ENCODE measurements at regions not wholly inside any gene's neighbourhood (a gene's known extent, or its start where the extent isn't known, plus 50 kb on each side); places are given as distances from the start of the nearest gene placed in this dataset.
"Not testable (repeated sequence)": the region's sequence is repeated elsewhere in the genome, so short reads cannot be mapped to it uniquely, and the experiment has no call there.

- no peak for DNase-seq (ENCODE audit: low spot score)
- intact Hi-C loops (cut with DNase I) = no loop called here
Observed at GRCh38 chr4:58871509-58871908, 1761.3 kb upstream of the IGFBP7 start.

DNA sequence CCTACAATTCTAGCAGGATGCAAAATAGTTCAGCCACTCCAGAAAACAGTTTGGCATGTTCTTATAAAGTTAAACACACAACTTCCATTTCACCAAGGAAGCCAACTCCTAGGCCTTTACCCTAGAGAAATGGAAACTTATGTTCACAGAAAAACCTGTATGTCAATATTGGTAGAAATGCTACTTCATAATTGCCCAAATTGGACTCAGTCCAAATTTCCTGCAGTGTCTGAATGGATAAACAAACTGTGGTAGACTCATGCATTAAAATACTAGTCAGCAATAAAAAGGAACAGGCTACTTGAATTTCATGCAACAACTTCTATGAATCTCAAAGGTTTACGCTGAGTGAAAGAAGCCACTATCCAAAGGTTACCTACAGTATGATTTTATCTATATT, 1738.8 kb upstream of the IGFBP7 start:
- no peak for DNase-seq (ENCODE audit: low spot score)
- intact Hi-C loops (cut with DNase I) = no loop called here

- no peak for DNase-seq (ENCODE audit: low spot score)
- intact Hi-C loops (cut with DNase I) = no loop called here
Observed at GRCh38 chr4:58843455-58843854, 1733.3 kb upstream of the IGFBP7 start.

- no peak for DNase-seq (ENCODE audit: low spot score)
- intact Hi-C loops (cut with DNase I) = no loop called here
Observed at GRCh38 chr4:58833126-58833525, 1722.9 kb upstream of the IGFBP7 start.

- no peak for DNase-seq (ENCODE audit: low spot score)
- intact Hi-C loops (cut with DNase I) = no loop called here
Observed at GRCh38 chr4:58825278-58825677, 1715.1 kb upstream of the IGFBP7 start.

- DNase-seq (ENCODE audit: low spot score); intact Hi-C loops (cut with DNase I): not testable (repeated sequence)
Observed at GRCh38 chr4:58818560-58818959, 1708.4 kb upstream of the IGFBP7 start.

DNA sequence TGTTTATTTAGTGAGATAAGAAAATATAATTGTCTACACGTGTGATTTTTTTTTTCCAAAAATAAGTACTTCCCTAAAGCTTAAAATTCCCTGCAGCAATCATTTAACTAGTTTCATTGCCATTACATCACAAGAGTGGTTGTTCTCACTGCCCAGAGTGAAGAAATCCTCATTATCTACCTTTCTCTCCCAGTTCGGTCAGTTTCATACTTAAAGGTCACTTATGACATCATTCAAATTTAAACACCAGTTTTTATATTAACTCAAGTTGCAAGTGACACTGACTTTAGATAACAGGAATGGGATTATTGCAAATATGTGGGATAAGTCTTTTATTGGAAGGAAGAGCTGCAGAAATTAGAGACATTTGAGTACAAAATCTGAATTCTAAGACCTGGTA, 1699.8 kb upstream of the IGFBP7 start:
- intact Hi-C loops (cut with DNase I) = no loop called here

GRCh38 chr4:58809366-58809765, 1699.2 kb upstream of the IGFBP7 start:
- no peak for DNase-seq (ENCODE audit: low spot score)

More for the DNA sequence above, 1699.8 kb upstream of the IGFBP7 start:
- DNase-seq (ENCODE audit: low spot score) = no peak

GRCh38 chr4:58808817-58809216, 1698.6 kb upstream of the IGFBP7 start:
- DNase-seq (ENCODE audit: low spot score) = no peak
- intact Hi-C loops (cut with DNase I) = no loop called here

More at GRCh38 chr4:58809366-58809765, 1699.2 kb upstream of the IGFBP7 start:
- intact Hi-C loops (cut with DNase I) = no loop called here

- intact Hi-C loops (cut with DNase I) = no loop called here
- DNase-seq (ENCODE audit: low spot score) = no peak
Observed at GRCh38 chr4:58807843-58808615, 1697.8 kb upstream of the IGFBP7 start.

DNA sequence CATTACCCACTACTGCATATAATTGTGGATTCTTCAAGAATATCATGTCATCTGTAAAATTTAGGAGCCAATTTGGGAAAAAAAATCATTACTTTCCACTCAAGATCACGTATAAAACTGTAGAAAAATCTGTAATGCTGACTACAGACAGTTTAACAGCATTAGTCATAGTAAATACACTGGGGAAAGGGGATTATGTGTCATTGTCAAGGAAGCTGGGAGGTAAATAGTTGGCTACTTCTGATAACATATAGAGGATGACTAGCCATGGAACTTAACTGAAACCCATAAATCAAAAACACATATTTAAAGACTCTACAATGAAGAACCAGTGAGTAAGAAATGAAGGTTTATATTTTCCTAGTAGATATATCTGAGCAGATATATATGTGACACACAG, 1666.4 kb upstream of the IGFBP7 start:
- no peak for DNase-seq (ENCODE audit: low spot score)
- intact Hi-C loops (cut with DNase I) = no loop called here

DNA sequence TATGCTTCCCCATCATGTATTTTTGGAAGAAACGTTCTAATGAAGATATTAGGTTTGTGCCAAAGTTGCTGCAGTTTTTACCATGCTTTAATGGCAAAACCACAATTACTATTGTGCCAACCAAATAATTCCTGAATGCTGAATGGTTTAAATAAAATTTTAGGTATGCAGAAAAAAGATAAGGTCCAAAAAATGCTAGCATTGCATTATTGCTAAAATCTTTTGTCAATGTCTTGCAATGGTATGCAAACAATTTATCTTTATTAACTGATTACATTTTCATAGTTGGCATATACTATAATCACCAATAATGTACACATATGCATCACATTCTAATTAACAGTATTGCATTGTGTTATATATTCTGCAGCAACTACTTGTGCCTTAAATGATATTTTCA, 1657.4 kb upstream of the IGFBP7 start:
- intact Hi-C loops (cut with DNase I) = no loop called here
- no peak for DNase-seq (ENCODE audit: low spot score)

DNA sequence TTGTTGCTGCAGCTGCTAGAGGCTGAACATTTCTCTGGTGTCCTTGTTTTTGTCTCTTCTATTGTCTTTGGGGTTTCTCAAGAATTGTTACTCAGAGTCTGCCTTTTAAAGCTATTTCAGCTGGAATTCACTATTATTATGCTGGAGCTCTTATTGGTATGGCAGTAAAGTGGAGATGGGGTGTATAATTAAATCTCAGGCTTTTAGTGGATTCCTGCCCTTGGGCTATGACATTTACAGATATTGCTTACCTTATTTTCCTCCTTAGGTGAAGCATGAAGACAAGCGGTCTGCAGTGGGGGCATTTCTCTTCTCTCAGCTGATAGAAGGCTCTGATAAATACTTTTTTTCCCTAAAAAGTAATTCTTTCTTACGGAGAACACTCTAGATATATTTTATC, 1656.6 kb upstream of the IGFBP7 start:
- intact Hi-C loops (cut with DNase I) = no loop called here
- DNase-seq (ENCODE audit: low spot score) = no peak

GRCh38 chr4:58761563-58761962, 1651.4 kb upstream of the IGFBP7 start:
- no peak for DNase-seq (ENCODE audit: low spot score)
- intact Hi-C loops (cut with DNase I) = no loop called here

GRCh38 chr4:58760737-58761136, 1650.6 kb upstream of the IGFBP7 start:
- no peak for DNase-seq (ENCODE audit: low spot score)
- intact Hi-C loops (cut with DNase I) = no loop called here

GRCh38 chr4:58760100-58760499, 1649.9 kb upstream of the IGFBP7 start:
- no peak for DNase-seq (ENCODE audit: low spot score)
- intact Hi-C loops (cut with DNase I) = no loop called here

DNA sequence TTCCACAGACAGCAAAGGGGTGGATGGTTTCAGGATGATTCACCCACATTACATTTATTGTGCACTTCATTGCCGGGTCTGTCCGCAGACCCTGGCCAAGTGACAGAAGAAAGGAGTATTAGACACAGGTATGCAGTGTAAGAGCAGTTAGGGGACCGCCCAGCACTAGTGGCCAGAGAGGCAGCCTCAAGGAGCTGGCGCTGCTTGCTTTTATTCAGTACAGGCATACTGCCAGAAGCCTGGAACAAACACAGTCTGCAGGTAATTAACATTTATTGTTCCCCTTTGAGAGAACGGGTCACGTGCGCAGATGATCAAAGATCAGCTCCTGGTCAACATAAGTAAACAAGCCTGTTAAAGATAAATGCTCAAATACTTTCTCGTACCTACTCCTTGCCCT, 1639.0 kb upstream of the IGFBP7 start:
- intact Hi-C loops (cut with DNase I) = no loop called here
- no peak for DNase-seq (ENCODE audit: low spot score)

DNA sequence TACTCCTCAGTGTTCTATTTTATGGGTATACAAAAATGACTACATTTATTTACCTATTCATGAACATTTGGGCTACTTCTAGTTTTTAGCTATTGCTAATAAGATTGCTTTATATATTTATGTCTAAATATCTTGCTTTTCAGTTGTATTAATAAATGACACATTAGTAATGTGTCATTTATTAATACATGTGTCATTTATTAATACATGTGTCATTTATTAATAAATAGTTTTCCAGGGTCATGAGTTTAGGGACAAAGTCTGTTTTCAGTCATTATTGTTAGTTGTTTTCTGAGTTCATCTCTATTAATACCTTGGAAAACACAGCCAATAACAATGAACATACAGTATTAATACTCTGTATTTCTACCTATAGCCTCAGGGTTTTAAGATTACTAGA, 1630.7 kb upstream of the IGFBP7 start:
- DNase-seq (ENCODE audit: low spot score) = no peak
- intact Hi-C loops (cut with DNase I) = no loop called here

DNA sequence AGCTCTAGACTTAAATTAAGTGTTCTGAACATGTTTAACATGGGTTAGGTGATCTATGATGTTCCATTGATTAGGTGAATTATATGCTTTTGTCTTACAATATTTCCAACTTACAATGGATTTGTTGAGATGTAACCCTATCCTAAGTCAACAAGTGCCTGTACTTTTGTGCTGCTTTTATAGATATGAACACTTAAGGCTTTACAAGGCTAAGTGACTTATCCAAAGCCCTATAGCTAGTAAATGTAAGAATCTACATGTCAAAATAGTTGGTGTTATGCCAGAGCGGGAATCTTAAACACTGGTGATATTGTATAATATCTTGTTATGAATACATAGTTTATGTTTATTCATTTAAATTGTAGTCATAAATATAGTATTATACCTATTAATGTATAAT, 1629.1 kb upstream of the IGFBP7 start:
- intact Hi-C loops (cut with DNase I) = no loop called here

GRCh38 chr4:58738375-58738774, 1628.2 kb upstream of the IGFBP7 start:
- intact Hi-C loops (cut with DNase I) = no loop called here
- DNase-seq (ENCODE audit: low spot score) = no peak

More for the DNA sequence above, 1629.1 kb upstream of the IGFBP7 start:
- DNase-seq (ENCODE audit: low spot score) = no peak

DNA sequence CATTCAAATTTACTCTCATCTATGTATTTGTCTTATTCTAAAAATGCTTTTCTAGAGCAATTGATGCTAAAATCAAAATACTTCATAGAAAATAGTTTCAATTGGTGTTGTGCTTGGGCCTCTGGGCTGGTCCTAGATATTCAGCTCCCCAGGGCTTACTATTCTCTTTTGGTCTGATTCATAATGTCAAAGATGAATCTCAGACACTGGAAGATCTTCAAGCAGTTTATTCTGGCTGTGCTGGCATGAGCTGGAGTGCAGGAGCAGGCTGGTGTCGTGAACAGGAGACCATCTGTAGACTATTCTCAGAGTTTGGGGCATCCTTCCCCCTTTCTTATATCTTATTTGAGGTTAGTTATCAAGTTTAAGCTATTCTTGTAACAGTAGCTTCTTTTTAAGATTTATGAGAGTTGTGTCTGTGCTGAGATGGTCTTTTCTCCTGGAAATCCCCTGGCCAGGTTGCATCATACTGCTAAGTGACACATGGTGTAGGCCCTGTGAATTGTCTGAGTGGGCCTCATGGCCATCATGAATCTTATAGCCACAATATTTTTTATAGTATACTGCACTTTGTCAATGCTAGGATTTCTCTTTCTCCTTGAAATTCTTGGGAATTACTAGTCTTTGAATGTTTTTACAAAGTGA, 1624.0 kb upstream of the IGFBP7 start:
- intact Hi-C loops (cut with DNase I) = no loop called here
- no peak for DNase-seq (ENCODE audit: low spot score)

Measured in posterior vena cava (tissue), 2 donors.